HG03460 (cell line): ENCODE measurements at regions not wholly inside any gene's neighbourhood (a gene's known extent, or its start where the extent isn't known, plus 50 kb on each side); places are given as distances from the start of the nearest gene placed in this dataset.

Experiments
- ATAC-seq: cut with Tn5 transposase; IDR thresholded peaks from one replicate; pipeline ENCODE4 v1.9.1; 2021; ENCODE audit not compliant: unreplicated experiment

DNA sequence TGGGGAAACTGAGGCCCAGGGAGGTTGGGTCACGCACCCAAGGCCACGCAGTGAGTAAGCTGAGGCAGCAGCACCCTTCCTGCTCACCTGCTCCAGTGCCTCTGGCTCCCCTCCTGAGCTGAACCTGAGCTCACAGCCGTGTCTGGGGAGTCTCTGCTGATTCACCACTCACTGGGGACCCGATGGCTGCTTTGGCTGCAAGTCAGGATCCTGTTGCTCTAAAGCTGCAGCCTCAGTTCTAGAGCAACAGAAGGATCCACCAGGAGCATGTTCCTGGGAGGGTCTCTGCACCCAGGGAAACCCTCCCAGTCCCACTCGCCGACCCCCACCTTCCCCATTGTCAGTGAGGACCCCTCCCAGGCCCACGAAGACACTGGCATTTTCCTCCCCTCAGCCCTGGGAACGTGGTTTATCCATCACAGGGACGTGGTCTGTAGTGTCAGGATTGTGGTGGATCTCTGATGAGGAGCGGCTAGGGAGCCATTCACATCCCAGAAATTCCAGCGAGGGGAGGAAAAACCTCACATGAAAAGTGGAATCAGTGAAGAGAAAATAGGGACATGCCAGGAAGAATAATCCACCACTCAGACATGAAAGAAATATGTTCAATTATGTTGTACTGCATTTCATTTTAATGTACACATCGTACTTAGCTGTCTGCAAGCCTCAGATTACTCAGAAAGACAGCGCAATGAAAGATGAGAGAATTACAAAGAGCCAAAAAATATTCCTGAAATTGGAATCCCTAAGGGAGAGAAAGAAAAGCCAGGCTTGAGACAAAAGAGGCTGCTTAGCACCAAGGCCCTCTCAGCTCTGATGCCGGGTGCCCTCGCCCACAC is 447.2 kb downstream of the MATN1 start:
- ATAC-seq, result no peak

DNA sequence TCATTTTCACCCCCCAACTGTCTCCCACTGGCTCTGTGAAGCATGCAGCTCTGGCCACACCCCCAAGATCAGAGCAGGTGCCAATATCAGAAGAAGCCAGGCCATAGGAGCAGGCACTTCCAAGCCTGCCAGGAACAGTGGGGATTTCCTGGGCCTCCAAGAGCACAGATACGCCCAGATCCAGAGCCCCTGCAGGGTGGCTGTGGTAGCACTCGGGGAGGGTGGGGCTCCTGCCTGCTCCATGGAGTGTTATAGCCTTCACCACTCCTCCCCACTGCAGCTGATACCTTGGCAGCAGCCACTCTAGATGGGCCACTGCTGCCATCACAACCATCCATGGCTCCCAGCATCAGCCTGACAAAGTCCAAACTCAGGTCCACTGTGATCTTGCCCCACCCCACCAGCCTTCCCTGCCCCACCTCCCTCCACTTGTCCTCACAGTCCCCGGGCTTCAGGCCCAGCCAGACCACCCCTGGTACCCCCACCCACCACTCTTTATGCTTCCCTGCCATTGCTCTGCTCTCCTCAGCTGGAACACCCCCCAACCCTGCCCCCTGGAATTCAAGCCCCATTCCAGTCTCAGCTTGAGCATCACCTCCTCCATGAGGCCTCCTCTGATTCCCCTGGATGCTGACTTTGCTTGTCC is 448.3 kb downstream of the MATN1 start:
- no peak for ATAC-seq

DNA sequence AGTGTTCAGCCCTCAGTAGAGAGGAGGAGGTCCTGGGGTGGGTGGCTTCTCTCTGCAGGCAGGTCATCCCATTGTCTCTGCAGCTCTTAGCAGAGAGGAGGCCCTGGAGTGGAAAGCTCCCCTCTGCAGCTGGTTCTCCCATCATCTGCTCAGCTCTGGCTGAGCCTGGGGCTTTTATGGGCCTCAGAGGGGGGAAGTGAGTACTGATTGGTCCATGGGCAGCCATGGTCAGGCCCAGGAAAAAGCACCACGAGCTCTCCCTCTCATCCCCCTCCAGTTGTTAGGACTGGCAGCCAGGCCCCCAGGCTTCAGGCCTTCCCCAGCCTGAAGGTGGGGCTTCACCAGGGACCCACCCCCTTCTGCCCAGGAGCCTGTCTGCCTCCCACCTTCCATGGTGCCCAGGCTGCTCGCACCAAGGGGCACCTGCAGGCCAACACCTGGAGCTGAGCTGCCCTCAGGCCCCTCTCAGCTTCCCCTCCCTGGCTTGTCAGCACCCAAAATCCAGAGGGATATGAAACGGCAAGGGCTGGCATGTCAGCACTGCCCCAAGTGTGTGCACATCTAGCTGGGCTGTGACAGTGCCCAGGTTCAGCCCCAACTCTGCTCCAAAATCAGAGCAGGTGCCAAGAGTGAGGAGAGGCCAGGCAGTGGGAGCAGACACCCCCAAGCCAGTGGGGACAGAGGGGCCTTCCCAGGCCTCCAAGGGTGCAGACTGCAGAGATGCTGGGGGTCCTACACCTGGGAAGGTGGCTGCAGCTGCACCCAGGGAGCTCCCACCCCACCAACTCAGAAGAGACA is 449.0 kb downstream of the MATN1 start:
- no peak for ATAC-seq

DNA sequence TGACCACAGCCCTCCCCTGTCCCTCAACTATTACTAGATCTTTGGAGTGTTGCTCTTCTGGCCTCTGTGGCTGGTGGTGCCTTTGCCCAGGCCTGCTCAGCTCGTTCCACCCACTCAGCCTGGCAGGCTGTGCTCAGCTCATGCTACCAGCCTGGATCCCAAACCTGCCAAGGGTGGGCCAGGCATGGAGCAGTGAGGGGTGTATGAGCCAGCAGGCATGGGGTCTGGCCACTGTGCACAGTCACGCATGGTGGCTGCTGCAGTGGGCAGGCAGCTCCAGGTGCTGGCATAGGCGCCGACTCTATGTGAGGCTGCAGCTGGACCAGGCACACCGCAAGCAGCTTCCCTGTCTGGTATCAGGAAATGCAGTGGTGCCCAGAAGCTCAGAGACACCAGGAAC is 449.9 kb downstream of the MATN1 start:
- no peak for ATAC-seq

DNA sequence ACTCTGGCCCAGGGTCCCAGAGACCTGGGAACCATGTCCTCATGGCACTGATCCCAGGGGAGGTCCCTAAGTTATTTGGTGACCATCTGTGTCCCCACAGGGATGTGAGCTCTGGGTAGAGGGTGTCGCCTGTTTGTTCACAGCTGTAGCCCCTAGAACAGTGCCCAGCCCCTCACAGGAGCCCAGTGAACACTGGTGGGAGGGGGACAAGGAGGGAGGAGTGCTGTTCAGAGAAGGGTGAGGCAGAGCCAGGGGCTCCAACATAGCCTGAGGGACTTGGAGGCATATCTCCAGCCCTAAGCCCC is 450.4 kb downstream of the MATN1 start:
- no peak for ATAC-seq

DNA sequence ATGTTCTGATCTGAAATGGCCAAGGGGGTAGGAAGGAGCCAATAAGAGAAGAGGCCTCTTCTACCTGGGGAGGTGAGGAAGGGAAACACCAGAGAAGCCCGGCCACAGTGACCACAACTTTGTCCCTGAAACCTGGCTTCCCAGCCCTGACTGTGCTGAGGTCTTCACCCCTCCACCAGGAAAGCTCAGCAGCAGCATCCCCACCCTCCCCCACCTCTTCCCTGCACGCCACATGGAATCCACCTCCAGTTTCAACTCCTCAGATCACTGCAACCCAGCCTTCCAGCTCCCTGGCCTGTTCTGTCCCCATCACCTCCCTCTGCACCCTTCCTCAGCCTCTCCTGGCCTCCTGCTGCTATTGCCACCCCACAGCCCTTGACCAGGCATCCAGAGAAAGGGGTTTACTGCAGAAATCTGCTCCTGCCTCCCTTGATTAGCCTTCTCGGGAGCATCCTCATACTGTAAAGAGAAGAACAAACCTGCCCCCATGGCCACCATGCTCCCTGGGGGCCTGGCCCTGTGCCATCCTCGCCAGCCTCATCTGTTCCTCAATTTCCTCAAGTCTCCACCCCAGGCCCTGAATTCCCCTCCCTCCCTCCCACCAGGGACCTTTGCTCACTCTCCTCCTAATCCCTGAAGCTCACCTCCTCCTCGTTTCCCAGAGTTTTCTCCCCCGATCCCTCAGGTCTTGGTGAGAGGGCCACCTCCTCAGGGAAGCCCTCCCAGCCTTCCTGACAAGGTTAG is 450.9 kb downstream of the MATN1 start:
- no peak for ATAC-seq

DNA sequence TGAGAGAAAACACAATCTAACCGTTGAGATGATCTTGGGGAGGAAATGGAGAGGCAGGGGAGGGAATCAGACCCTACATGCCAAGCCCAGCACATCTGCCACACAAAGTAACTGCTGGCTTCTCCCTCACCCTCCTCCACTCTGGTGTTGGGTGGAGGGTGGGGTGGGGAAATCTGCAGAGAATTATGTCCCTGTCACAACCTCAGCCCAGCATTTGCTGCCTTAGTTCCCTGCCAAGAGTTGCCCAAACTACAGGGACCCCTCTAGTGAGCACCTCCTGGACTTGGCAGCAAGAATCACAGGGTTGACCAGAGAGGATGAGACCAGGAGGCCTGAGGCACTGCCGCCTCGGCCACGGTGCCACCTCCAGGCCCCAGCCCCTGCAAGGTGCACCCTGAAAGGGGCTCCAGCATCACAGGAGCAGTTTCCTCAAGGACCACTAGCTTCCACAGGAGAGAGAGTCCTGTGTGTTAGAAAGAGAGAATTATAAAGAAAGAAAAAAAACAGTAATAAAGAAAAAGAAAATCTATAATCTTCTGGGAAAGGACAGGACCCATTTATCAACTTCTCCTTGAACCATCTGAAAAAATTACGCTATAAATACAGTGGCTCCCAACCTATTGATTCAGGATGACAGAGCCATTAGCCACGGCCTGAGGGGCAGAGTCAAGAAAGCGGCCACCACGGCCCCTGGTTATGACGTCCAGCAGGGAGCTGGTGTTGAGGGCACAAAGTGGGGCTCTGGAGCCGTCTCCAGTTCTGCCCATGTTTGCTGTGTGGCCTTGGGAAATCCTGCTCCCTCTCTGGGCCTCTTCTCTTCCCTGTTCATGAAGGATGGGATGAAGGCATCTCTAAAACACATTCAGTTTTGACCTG is 451.7 kb downstream of the MATN1 start:
- ATAC-seq, result no peak

DNA sequence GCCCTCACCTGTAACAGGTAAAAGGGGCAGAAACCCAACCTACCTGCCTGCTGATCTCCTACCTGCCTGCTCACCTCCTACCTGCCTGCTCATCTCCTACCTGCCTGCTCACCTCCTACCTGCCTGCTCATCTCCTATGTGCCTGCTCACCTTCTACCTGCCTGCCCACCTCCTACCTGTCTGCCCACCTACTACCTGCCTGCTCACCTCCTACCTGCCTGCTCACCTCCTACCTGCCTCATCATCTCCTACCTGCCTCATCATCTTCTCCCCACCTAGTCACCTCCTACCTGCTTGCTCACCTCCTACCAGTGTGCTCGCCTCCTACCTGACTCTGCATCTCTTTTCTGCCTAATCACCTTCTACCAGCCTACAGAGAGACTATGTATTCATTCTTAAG is 452.9 kb downstream of the MATN1 start:
- no peak for ATAC-seq

DNA sequence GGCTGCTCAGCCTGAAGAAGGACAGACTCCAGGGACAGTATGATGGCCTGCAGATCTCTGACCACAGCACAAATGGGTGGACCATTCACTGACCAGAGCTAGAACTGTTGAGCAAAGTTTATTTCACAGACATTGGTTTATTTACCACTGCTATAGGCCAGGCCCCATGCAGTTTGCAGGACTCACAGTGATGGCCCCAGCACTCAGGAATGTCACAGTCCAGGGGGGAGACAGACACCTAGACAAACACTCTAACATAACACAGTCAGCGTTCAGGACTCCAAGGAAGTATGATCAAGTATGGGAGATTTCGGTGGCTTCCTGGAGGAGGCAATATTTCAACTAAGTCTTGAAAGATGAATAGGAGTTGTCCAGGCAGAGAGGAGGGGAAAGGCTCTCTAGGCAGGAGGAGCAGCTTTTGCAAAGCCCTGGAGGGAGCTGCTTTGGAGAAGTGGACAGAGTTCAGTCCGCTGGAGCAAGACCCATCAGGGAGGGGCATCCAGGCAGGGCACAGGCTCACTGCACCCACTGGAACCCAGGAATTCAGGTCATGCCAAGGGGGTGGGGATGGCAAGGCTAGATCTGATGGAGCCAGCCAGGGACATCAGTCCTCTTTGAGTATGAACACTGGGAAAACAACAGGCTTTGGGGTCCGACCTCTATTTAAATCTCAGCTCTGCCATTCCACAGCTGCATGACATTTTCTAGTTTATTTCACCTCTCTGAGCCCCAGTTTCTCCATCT is 454.3 kb downstream of the MATN1 start:
- no peak for ATAC-seq

DNA sequence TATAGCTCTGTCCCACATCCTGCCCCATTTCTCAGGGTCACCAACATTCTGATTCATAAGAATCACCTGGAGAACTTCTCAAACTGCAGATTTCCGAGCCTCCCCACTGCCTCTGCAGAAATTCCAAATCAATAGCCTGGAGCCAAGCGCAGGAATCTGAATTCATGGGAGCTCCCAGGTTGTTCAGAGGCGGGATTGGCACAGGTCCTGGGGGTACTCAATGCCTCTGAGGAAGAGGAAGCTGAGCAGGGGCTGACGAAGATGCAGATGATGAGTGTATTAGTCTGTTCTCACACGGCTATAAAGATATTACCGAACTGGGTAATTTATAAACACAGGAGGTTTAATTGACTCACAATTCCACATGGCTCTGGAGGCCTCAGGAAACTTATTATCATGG is 455.5 kb downstream of the MATN1 start:
- no peak for ATAC-seq

DNA sequence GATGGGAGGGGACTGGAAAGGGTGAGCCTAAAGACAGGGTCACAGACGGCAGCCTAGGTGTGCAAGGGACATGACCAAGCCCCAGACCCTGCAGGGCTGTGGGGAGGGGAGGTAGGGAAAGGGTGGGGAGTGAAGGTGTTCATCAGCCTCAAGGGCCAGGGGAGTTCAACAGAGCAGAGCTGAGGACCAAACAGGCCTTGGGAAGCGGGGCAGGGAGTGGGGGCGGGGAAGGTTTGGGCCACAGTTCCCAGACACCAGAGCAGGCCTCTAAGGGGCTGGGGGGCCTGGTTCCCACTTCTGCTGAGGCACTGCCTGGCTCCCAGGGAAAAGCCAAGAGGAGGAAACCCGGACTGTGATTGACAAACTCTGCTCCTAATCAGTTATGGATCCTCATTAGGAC is 456.3 kb downstream of the MATN1 start:
- ATAC-seq, result no peak

DNA sequence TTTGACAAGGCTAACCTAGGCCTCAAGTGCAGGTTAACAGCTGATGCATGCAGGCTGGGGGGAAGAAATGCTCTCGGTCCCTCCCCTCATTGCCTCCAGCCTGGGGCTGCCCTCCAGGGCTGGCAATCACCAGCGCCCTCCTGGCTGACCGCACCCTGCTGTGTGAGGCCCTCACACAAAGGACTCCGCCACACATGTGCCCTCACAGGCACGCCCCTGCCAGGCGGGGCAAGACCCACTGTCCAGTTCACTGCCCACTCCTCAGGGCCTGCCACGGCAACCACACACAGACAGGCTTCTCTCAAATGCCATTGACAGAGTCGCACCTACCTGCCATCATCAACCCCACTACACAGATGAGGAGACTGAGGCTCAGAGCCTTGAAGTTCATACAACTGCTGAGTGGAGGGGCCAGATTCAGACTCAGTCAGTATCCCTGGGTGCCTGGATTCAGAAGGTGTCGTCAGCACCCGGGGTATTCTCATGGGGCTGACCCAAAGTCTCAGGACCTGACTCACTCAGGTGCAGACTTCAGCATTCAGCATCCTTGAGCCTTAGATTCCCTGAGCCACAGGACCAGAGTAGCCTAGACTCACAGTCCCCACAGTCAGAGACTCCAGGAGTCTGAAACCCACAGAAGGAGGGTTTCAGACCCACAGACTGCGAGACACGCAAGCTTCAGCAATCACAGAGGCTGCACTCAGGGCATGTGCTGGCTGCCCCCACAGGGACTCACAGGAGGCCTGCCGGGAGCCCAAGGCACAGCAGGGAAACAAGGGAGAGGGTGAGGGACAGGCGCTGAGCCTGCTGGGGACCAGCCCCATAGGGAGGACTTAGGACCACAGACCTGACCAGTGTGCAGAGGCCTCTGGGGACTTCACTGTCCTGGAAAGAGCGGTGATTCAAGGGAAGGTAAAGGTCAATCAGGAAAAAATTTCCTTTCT is 458.0 kb downstream of the MATN1 start:
- no peak for ATAC-seq

DNA sequence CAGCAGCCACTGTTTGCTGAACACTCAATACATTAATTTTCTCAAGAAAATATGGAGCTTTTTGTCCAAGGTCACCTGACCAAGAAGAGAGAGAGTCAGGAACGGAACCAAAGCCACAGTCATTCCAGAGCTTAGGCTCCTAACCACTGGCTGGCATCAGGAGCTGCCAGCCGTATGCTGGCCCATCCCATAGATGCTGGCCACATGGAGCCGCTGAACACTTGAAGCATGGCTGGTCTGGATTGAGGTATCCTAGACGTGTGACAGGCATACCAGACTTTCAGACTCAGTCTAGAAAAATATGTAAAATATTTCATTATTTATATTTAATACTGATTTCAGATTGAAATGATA is 458.7 kb downstream of the MATN1 start:
- ATAC-seq, result no peak

DNA sequence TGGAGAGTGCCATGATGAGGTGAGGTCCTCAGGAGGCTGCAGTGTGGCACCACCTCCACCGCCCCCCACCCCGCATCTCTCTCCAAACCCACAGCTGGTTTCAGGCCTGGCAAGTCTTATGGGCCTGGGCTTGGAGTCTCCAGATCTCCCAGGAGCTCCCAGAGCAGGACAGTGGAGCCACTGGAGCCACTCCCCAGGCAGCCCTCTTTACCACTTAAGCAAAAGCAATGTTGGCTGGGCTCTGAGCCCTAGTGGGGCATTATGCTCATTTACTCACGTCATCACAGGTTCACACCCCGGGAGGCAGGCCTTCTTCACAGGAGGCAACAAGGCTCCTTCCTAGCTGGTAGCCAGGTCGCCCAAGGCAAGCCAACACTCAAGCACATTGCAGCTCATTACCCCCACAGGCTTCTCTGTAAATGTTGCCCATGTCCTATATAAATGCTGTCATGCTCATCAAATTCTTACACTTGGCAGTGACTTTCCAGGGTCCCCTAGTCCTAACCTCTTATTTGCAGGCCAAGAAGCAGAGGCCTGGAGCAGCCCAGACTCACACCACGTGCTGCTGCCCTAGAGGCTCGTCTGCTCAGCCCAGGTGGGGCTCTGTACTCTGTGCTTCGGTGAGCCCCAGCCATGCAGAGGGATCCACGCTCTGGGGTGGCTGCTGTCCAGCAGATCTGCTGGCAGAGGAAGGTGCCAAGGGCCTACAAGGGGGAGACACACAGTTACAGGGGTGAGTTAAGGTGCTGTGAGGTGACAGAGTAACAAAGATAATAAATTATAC is 459.3 kb downstream of the MATN1 start:
- no peak for ATAC-seq

DNA sequence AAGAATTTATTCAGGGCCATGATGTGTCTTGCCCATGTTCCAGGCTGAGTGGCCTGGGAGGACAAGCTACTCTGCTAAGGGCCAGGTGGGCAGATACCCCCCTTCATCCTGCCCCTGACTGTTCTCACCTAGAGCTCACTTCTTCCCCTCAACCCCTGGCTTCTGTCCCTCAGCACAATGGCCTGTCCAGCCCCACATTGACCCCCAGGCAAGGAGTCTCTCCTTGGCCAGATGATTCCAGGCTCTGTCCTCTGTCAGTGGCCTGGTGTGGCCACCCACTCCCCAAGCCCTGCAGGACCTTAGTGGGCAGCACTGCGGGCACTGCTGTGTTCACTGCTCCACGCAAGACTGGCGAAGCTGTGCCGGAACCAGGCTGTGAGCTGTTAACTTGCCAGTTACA is 460.0 kb downstream of the MATN1 start:
- no peak for ATAC-seq

DNA sequence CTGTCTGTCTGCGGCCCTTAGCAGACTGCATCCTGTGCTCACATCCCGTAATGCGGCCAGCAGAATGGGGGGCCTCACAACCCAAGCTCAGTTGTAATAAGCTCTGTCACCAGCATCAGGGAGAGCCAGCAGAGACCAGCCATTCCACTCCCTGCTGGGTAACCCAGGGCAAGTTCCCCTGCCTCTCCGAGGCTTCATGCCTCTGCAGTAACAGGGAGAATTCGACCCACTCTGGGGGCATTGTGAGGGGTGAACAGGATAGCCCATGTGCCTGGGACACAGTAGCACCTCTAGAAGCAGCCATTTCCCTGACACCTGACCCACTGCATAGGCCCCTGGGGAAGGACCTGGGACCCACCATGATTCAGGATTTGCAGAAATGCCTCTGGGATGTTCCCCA is 461.2 kb downstream of the MATN1 start:
- ATAC-seq, result no peak

DNA sequence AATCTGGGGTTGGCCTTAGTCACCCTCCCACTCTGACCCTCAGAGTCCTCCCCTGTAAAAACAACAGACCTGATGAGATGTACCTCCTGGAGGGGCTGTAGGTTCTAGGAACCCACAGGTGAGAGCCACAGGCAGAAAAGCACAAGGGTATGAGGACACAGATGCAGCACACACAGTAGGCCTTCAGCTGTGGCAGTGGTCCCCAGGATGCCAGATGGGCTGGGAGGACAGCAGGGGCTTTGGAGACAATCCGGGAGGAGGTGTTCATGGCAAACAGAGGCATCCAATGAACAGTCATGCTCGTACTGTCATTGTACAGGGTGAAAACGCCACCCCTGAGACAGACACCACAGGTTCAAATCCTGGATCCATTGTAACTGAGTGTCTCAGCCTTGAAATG is 463.1 kb downstream of the MATN1 start:
- ATAC-seq, result no peak

DNA sequence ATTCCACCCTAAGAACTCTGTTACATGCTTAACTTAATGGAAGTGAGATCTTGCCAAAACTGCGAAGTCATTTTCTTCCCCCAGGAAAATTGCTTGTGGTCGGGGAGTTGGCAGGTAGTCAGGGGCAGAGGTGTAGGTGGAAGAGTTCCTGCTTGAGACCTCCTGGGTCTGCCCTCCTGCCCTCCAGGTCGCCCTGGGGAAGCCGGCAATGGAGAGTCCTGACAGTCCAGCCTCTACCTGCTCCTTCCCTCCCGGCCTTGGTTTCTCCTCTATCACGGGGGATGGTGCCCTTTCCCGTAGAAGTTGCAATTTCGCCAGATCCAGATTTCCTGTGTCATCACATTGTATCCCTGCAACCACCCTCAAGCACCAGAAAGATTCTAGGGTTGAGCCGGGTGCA is 463.8 kb downstream of the MATN1 start:
- ATAC-seq, result no peak
